HFFc6 (cell line): ENCODE measurements at regions not wholly inside any gene's neighbourhood (a gene's known extent, or its start where the extent isn't known, plus 50 kb on each side); places are given as distances from the start of the nearest gene placed in this dataset.
"Not testable (repeated sequence)": the region's sequence is repeated elsewhere in the genome, so short reads cannot be mapped to it uniquely, and the experiment has no call there.

Experiments
- DNase-seq: peaks from one replicate; pipeline ENCODE4 v3.0.0-alpha.2; 2018
- H3K27ac Mint-ChIP-seq: 2 replicates; pipeline ENCODE4 v1.8.0; 2020; ENCODE audit warnings: mild to moderate bottlenecking, mixed read lengths
- H3K27me3 Mint-ChIP-seq: 2 replicates; pipeline ENCODE4 v1.8.0; 2021; ENCODE audit warnings: mild to moderate bottlenecking, moderate library complexity, mixed read lengths; ENCODE audit not compliant: insufficient read depth
- H3K36me3 Mint-ChIP-seq: 2 replicates; pipeline ENCODE4 v1.8.0; 2021; ENCODE audit warnings: low read depth, mixed read lengths
- H3K4me1 Mint-ChIP-seq: 2 replicates; pipeline ENCODE4 v1.8.0; 2020; ENCODE audit warnings: low read depth, mixed read lengths
- H3K4me3 Mint-ChIP-seq: 2 replicates; pipeline ENCODE4 v1.8.0; 2020; ENCODE audit warnings: mild to moderate bottlenecking, moderate library complexity, mixed read lengths
- H3K9me3 Mint-ChIP-seq: 2 replicates; pipeline ENCODE4 v1.8.0; 2020; ENCODE audit warnings: mild to moderate bottlenecking, mixed read lengths
- CTCF ChIP-seq: fragments of 200-600 bp; sonication (generic); IDR thresholded peaks from 2 replicates; pipeline ENCODE4 v1.5.0; 2021; ENCODE audit warnings: antibody characterized with exemption, mild to moderate bottlenecking

GRCh38 chrX:81959964-81960363, 758.1 kb downstream of the SH3BGRL start:
- H3K9me3 Mint-ChIP-seq = no peaks in the 10 kb centered on the region
- DNase-seq = no peak
- no peak for TF ChIP-seq CTCF
- H3K4me1 Mint-ChIP-seq = no peaks in the 10 kb centered on the region
- H3K4me3 Mint-ChIP-seq = no peak overlapping the region
- no peaks in the 10 kb centered on the region; the same call in 1 of the 2 replicates for H3K36me3 Mint-ChIP-seq
- H3K27ac Mint-ChIP-seq = no peak overlapping the region
- H3K27me3 Mint-ChIP-seq = no peaks in the 10 kb centered on the region

GRCh38 chrX:81974413-81974812, 772.5 kb downstream of the SH3BGRL start:
- H3K27me3 Mint-ChIP-seq, DNase-seq, H3K27ac Mint-ChIP-seq, H3K4me1 Mint-ChIP-seq, H3K36me3 Mint-ChIP-seq, H3K9me3 Mint-ChIP-seq, H3K4me3 Mint-ChIP-seq: not testable (repeated sequence)

GRCh38 chrX:81979806-81980515, 778.1 kb downstream of the SH3BGRL start:
- Mint-ChIP-seq H3K4me1 (no peaks in the 10 kb centered on the region), H3K27ac (no peak overlapping the region), H3K27me3 (no peaks in the 10 kb centered on the region), H3K4me3 (no peak overlapping the region), H3K9me3 (no peaks in the 10 kb centered on the region; the same call in 1 of the 2 replicates), H3K36me3 (no peaks in the 10 kb centered on the region)
- DNase-seq = no peak
- TF ChIP-seq CTCF = no peak

DNA sequence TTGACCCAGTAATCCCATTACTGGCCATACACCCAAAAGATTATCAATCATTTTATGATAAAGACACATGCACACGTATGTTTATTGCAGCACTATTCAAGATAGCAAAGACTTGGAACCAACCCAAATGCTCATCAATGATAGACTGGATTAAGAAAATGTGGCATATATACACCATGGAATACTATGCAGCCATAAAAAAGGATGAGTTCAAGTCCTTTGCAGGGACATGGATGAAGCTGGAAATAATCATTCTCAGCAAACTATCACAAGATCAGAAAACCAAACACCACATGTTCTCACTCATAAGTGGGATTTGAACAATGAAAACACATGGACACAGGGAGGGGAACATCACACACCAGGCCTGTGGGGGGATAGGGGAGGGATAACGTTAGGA, 785.3 kb downstream of the SH3BGRL start:
- not testable (repeated sequence) for DNase-seq, H3K27me3 Mint-ChIP-seq

DNA sequence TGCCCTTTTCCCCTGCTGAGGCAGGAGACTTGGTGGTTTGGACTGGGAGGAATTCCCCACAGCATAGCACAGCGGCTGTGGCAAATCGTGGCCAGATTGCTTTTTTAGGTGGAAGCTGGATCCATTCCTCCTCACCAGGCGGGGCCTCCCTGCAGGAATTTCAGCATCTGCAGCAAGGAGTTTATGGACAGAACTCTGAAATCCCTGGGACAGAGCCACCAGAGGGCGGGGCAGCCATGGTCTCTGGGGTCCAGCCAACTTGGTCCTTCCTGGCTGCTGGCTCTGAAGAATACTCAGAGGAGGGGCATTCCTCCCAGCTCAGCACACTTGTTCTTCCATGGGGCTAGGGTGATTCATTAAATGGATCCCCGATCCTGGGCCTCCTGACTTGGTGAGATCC, 794.3 kb downstream of the SH3BGRL start:
- no peak for TF ChIP-seq CTCF
- peaks cover 13% of the 10 kb centered on the region for H3K9me3 Mint-ChIP-seq
- H3K4me1 Mint-ChIP-seq = no peaks in the 10 kb centered on the region
- no peak overlapping the region for H3K4me3 Mint-ChIP-seq
- H3K27me3 Mint-ChIP-seq = no peaks in the 10 kb centered on the region; the same call in 1 of the 2 replicates
- DNase-seq = no peak
- H3K36me3 Mint-ChIP-seq = no peaks in the 10 kb centered on the region
- no peak overlapping the region for H3K27ac Mint-ChIP-seq

More for the DNA sequence above, 785.3 kb downstream of the SH3BGRL start:
- H3K36me3 Mint-ChIP-seq, H3K4me1 Mint-ChIP-seq, H3K4me3 Mint-ChIP-seq, H3K27ac Mint-ChIP-seq, H3K9me3 Mint-ChIP-seq: not testable (repeated sequence)

DNA sequence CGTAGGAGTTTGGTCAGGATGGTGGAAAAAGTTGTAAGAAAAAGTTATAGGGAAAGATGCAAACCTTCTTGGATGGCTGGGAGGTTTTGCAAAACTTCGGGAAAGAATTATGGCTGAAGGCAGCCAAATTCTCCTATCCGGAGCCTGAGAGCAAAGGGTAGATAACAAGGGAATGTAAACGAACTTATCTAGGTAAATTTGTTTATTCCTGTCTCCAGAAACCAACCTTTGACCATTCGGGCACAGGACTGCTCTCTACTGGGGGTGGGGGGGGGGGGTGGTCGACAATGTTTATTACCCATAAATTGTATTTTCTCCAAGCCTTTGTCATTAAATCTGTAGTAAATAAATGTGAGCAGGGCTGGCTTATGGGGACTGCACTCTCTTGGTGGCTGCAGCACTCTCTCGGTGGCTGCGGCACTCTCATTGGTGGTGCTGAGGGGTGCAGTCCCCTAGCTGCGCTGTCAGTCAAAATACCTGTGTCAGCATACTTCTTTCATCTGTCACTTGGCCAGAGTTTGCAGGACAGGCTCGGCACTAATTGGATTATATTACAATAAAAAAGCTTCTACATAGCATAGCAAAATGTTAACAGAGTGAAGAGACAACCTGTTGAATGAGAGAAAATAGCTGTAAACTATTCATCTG, 827.8 kb downstream of the SH3BGRL start:
- Mint-ChIP-seq H3K4me3 (no peak overlapping the region), H3K27ac (no peak overlapping the region), H3K36me3 (no peaks in the 10 kb centered on the region), H3K4me1 (no peaks in the 10 kb centered on the region), H3K27me3 (no peaks in the 10 kb centered on the region), H3K9me3 (no peaks in the 10 kb centered on the region)
- no peak for DNase-seq
- no peak for TF ChIP-seq CTCF
